ENCODE measurements at regions not wholly inside any gene's neighbourhood (a gene's known extent, or its start where the extent isn't known, plus 50 kb on each side); places are given as distances from the start of the nearest gene placed in this dataset.

- no peak for TF ChIP-seq CTCF (IDR thresholded peaks at IDR 0.05)
- no peak for TF ChIP-seq POLR2A (IDR thresholded peaks at IDR 0.05)
These were observed 648.3 kb downstream of the KIF4B start for GRCh38 chr5:155661859-155662258.
